H1 (cell line): ENCODE measurements at regions not wholly inside any gene's neighbourhood (a gene's known extent, or its start where the extent isn't known, plus 50 kb on each side); places are given as distances from the start of the nearest gene placed in this dataset.

Source experiments
- CHD7 ChIP-seq: fragments of 300-600 bp; sonication (generic); IDR thresholded peaks from 2 replicates; pipeline ENCODE4 v1.7.1; 2012; ENCODE audit warnings: low read length, moderate library complexity, mild to moderate bottlenecking, inconsistent platforms; ENCODE audit not compliant: insufficient replicate concordance
- FOSL1 ChIP-seq: IDR thresholded peaks from 2 replicates; pipeline ENCODE4 v1.6.1; 2011; ENCODE audit warnings: mild to moderate bottlenecking, low read depth, low read length, moderate library complexity; ENCODE audit not compliant: insufficient read depth
- MAFK ChIP-seq: IDR thresholded peaks from 2 replicates; pipeline ENCODE4 v1.6.1; 2012; ENCODE audit warnings: low read depth, mild to moderate bottlenecking, improper control_type of control experiment, low read length
- NANOG ChIP-seq: IDR thresholded peaks from 2 replicates; pipeline ENCODE4 v1.6.1; 2011; ENCODE audit warnings: low read length, low read depth, mild to moderate bottlenecking, inconsistent platforms; ENCODE audit not compliant: insufficient read depth, poor library complexity, severe bottlenecking
- RAD21 ChIP-seq, 2 experiments: IDR thresholded peaks in 1 of 2; conservative IDR thresholded peaks in 1 of 2; 2 replicates each; pipeline ENCODE4 v1.6.1; 2011; ENCODE audit warnings: low read depth in 2 of 2, low read length in 2 of 2, improper control_type of control experiment in 1 of 2, inconsistent platforms in 1 of 2, mild to moderate bottlenecking in 1 of 2, moderate library complexity in 1 of 2
- SP1 ChIP-seq: IDR thresholded peaks from 2 replicates; pipeline ENCODE4 v1.6.1; 2011; ENCODE audit warnings: low read depth, low read length
- TEAD4 ChIP-seq: IDR thresholded peaks from 2 replicates; pipeline ENCODE4 v1.6.1; 2012; ENCODE audit warnings: low read depth, low read length, inconsistent platforms, mixed read lengths

- TF ChIP-seq CHD7 (no peak), MAFK (no peak), TEAD4 (no peak), SP1 (no peak), RAD21 (IDR thresholded peaks at IDR 0.05 in 1 of 2, conservative IDR thresholded peaks at IDR 0.05 in 1 of 2; ENCODE audit: low read depth in 2 of 2, low read length in 2 of 2) (no peak), NANOG (no peak), FOSL1 (no peak)
Measured at GRCh38 chr14:99067141-99067920, 204.7 kb downstream of the BCL11B start (continued).
